GM12878 (cell line): ENCODE measurements at regions not wholly inside any gene's neighbourhood (a gene's known extent, or its start where the extent isn't known, plus 50 kb on each side); places are given as distances from the start of the nearest gene placed in this dataset.

Experiments
- ATAC-seq: fragments of 200-7000 bp; cut with Tn5 transposase; 3 replicates; pipeline ENCODE4 v1.9.1; 2020; ENCODE audit warnings: mild to moderate bottlenecking, moderate library complexity
- BruUV-seq: library from RNA; stranded (reverse); fragments of 400-500 nt; replicated peaks from 2 replicates; lab custom pipeline; 2021; lab: Mats Ljungman, UMichigan
- CTCF ChIA-PET: fragments of 300-600 bp; sonication (Branson Sonifier 250); formaldehyde crosslinking; extraction: SDS; loops from one replicate; lab custom pipeline; 2021; ENCODE audit warnings: inconsistent platforms; lab: Yijun Ruan, JAX
- POLR2A ChIA-PET: fragments of 350-600 bp; formaldehyde crosslinking; extraction: SDS; loops from one replicate; lab custom pipeline; 2021; ENCODE audit warnings: inconsistent platforms; lab: Charles Lee
- RAD21 ChIA-PET: fragments of 300-600 bp; sonication (Branson Sonifier 250); formaldehyde crosslinking; loops from one replicate; lab custom pipeline; 2023; ENCODE audit warnings: antibody characterized with exemption; ENCODE audit not compliant: unreplicated experiment; lab: Charles Lee
- SMC1A ChIA-PET: fragments of 300-600 bp; sonication (Branson Sonifier 250); formaldehyde crosslinking; loops from one replicate; lab custom pipeline; 2023; ENCODE audit not compliant: unreplicated experiment, uncharacterized antibody; lab: Charles Lee
- DNase-seq: peaks from one replicate; pipeline ENCODE4 v3.0.0-alpha.2; 2011; ENCODE audit warnings: low read depth, low spot score
- FAIRE-seq: peaks from 3 replicates; lab custom pipeline; 2011; peaks lifted over from hg19 to GRCh38; lab: Jason Lieb, UNC
- H2AFZ ChIP-seq: 2 replicates; pipeline ENCODE4 v1.6.0; 2011; ENCODE audit warnings: low read depth, low read length, control low read depth; ENCODE audit not compliant: control insufficient read depth
- H3K27ac ChIP-seq: 2 replicates; pipeline ENCODE4 v1.5.1; 2011; ENCODE audit warnings: control low read depth; ENCODE audit not compliant: control insufficient read depth, insufficient read depth
- H3K27me3 ChIP-seq, 2 experiments: replicated peaks in 1 of 2; 2 replicates each; pipeline versions ENCODE4 v1.6.0 to v1.6.1; 2011; ENCODE audit warnings: low read length in 1 of 2; ENCODE audit not compliant: control insufficient read depth in 2 of 2, insufficient read depth in 2 of 2
- H3K36me3 ChIP-seq, 2 experiments: 2 replicates each; pipeline ENCODE4 v1.5.1; 2011; ENCODE audit warnings: low read length in 1 of 2; ENCODE audit not compliant: control insufficient read depth in 2 of 2, insufficient read depth in 2 of 2
- H3K4me1 ChIP-seq: 2 replicates; pipeline ENCODE4 v1.6.1; 2011; ENCODE audit warnings: mild to moderate bottlenecking, low read length, moderate library complexity, mixed read lengths; ENCODE audit not compliant: control insufficient read depth, insufficient read depth
- H3K4me2 ChIP-seq: 2 replicates; pipeline ENCODE4 v1.6.0; 2011; ENCODE audit warnings: control low read depth; ENCODE audit not compliant: control insufficient read depth, insufficient read depth
- H3K4me3 ChIP-seq: fragments of 200-600 bp; sonication (generic); 2 replicates; pipeline ENCODE4 v1.5.1; 2016
- H3K79me2 ChIP-seq: 2 replicates; pipeline ENCODE4 v1.6.0; 2011; ENCODE audit warnings: low read length; ENCODE audit not compliant: control insufficient read depth, insufficient read depth
- H3K9ac ChIP-seq: 2 replicates; pipeline ENCODE4 v1.8.0; 2011; ENCODE audit warnings: low read length, control low read depth, mixed read lengths; ENCODE audit not compliant: control insufficient read depth, insufficient read depth
- H3K9me3 ChIP-seq: replicated peaks from 3 replicates; pipeline ENCODE4 v1.5.1; 2011; ENCODE audit warnings: mild to moderate bottlenecking, low read length; ENCODE audit not compliant: control insufficient read depth, insufficient read depth
- H4K20me1 ChIP-seq: 2 replicates; pipeline ENCODE4 v1.6.0; 2011; ENCODE audit not compliant: control insufficient read depth, insufficient read depth
- ASH2L ChIP-seq: fragments of 300-600, 200-600 bp; sonication (generic); IDR thresholded peaks from 2 replicates; pipeline ENCODE4 v1.6.1; 2017; ENCODE audit warnings: low read depth, mild to moderate bottlenecking, borderline replicate concordance
- IRF4 ChIP-seq: IDR thresholded peaks from 2 replicates; pipeline ENCODE4 v1.6.1; 2011; ENCODE audit warnings: low read depth, low read length
- KLF5 ChIP-seq: fragments of 450-650 bp; IDR thresholded peaks from 2 replicates; pipeline ENCODE4 v1.6.1; 2014; ENCODE audit warnings: mild to moderate bottlenecking; ENCODE audit not compliant: partially characterized antibody
- MYC ChIP-seq: IDR thresholded peaks from 2 replicates; pipeline ENCODE4 v1.6.1; 2011; ENCODE audit warnings: mild to moderate bottlenecking, low read length, moderate library complexity, inconsistent platforms; ENCODE audit not compliant: insufficient read depth, insufficient replicate concordance, insufficient read length, severe bottlenecking
- NRF1 ChIP-seq: conservative IDR thresholded peaks from 2 replicates; pipeline ENCODE4 v1.6.1; 2011; ENCODE audit warnings: mild to moderate bottlenecking, low read depth, low read length, improper control_type of control experiment
- RFX5 ChIP-seq: IDR thresholded peaks from 2 replicates; pipeline ENCODE4 v1.6.1; 2011; ENCODE audit warnings: low read depth, low read length, improper control_type of control experiment
- SP1 ChIP-seq: IDR thresholded peaks from one replicate; pipeline ENCODE4 v1.6.1; 2011; ENCODE audit warnings: low read depth, low read length
- ZBED1 ChIP-seq: IDR thresholded peaks from 2 replicates; pipeline ENCODE4 v1.6.1; 2016; ENCODE audit warnings: borderline replicate concordance
- ZSCAN29 ChIP-seq: fragments of 450-650 bp; IDR thresholded peaks from 2 replicates; pipeline ENCODE4 v1.6.1; 2017; ENCODE audit warnings: mild to moderate bottlenecking, moderate library complexity
- WGBS: methylation state at CpG from one replicate; pipeline ENCODE4 v1.1.6; 2016; ENCODE audit warnings: low lambda C conversion rate; ENCODE audit not compliant: insufficient replicate concordance, insufficient coverage; ENCODE audit errors: missing lambda C conversion rate; 5-methylcytosine and 5-hydroxymethylcytosine counted together
- in situ Hi-C: fragments of 300-500 bp; cut with MboI; formaldehyde crosslinking; loops from 9 replicates; pipeline ENCODE4 v1.14.3; 2018; ENCODE audit warnings: mixed read lengths
- intact Hi-C: fragments of 100-400 bp; cut with micrococcal nuclease; formaldehyde crosslinking; loops from one replicate; pipeline ENCODE4 v1.14.2; 2022; ENCODE audit not compliant: unreplicated experiment
- TF ChIP-seq, protein P1 (sequence below): fragments of 450-650 bp; IDR thresholded peaks from 2 replicates; pipeline ENCODE4 v1.6.1; 2018; ENCODE audit warnings: borderline replicate concordance, mild to moderate bottlenecking; ENCODE audit not compliant: partially characterized antibody
- TF ChIP-seq, protein P2 (sequence below): IDR thresholded peaks from 2 replicates; pipeline ENCODE4 v1.6.1; 2011; ENCODE audit warnings: borderline replicate concordance, low read depth, mild to moderate bottlenecking, moderate library complexity, low read length; ENCODE audit not compliant: insufficient read depth, poor library complexity, severe bottlenecking
- TF ChIP-seq, protein P3 (sequence below): fragments of 150-350 bp; IDR thresholded peaks from 2 replicates; pipeline ENCODE4 v1.6.1; 2016; ENCODE audit warnings: low read depth, low read length
- TF ChIP-seq, protein P4 (sequence below): IDR thresholded peaks from 2 replicates; pipeline ENCODE4 v1.6.1; 2012; ENCODE audit warnings: low read depth, low read length, improper control_type of control experiment

DNA sequence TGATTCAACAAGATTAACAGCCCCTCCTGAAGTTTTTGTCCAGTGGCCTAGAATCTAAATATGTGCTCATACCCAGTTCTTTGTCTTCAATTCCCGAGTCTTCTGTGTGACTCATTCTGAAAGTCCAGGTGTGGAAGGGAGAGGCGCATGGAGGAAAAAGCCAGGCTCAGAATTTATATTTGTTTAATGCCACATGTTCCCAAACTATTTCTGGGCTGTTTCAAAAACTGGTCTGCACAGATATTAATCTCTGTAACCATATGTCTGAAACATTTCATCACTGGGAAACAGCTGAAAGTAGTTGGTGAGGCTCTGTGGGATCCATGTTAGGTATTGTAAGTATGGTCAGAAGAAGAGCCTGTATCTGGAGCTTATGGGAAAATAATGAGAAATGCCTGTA, 266.0 kb downstream of the PAX1 start:
- WGBS = 48% methylated on average over 2 of the region's 2 CpGs
- no peak for FAIRE-seq
- Histone ChIP-seq H3K9me3 (no peaks in the 10 kb centered on the region; the same call in 2 of the 3 replicates), H2AFZ (no peak overlapping the region), H3K9ac (no peak overlapping the region)
- RAD21 ChIA-PET = no interaction called here
- POLR2A ChIA-PET = no interaction called here
- TF ChIP-seq SP1 (no peak), MYC (no peak), RFX5 (no peak), NRF1 (no peak), KLF5 (no peak), ZSCAN29 (no peak), IRF4 (no peak), ASH2L (no peak), ZBED1 (no peak)
- TF ChIP-seq, protein P1, sequence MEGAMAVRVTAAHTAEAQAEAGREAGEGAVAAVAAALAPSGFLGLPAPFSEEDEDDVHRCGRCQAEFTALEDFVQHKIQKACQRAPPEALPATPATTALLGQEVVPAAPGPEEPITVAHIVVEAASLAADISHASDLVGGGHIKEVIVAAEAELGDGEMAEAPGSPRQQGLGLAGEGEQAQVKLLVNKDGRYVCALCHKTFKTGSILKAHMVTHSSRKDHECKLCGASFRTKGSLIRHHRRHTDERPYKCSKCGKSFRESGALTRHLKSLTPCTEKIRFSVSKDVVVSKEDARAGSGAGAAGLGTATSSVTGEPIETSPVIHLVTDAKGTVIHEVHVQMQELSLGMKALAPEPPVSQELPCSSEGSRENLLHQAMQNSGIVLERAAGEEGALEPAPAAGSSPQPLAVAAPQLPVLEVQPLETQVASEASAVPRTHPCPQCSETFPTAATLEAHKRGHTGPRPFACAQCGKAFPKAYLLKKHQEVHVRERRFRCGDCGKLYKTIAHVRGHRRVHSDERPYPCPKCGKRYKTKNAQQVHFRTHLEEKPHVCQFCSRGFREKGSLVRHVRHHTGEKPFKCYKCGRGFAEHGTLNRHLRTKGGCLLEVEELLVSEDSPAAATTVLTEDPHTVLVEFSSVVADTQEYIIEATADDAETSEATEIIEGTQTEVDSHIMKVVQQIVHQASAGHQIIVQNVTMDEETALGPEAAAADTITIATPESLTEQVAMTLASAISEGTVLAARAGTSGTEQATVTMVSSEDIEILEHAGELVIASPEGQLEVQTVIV = no peak
- TF ChIP-seq, protein P2, sequence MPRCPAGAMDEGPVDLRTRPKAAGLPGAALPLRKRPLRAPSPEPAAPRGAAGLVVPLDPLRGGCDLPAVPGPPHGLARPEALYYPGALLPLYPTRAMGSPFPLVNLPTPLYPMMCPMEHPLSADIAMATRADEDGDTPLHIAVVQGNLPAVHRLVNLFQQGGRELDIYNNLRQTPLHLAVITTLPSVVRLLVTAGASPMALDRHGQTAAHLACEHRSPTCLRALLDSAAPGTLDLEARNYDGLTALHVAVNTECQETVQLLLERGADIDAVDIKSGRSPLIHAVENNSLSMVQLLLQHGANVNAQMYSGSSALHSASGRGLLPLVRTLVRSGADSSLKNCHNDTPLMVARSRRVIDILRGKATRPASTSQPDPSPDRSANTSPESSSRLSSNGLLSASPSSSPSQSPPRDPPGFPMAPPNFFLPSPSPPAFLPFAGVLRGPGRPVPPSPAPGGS = no peak
- TF ChIP-seq, protein P3, sequence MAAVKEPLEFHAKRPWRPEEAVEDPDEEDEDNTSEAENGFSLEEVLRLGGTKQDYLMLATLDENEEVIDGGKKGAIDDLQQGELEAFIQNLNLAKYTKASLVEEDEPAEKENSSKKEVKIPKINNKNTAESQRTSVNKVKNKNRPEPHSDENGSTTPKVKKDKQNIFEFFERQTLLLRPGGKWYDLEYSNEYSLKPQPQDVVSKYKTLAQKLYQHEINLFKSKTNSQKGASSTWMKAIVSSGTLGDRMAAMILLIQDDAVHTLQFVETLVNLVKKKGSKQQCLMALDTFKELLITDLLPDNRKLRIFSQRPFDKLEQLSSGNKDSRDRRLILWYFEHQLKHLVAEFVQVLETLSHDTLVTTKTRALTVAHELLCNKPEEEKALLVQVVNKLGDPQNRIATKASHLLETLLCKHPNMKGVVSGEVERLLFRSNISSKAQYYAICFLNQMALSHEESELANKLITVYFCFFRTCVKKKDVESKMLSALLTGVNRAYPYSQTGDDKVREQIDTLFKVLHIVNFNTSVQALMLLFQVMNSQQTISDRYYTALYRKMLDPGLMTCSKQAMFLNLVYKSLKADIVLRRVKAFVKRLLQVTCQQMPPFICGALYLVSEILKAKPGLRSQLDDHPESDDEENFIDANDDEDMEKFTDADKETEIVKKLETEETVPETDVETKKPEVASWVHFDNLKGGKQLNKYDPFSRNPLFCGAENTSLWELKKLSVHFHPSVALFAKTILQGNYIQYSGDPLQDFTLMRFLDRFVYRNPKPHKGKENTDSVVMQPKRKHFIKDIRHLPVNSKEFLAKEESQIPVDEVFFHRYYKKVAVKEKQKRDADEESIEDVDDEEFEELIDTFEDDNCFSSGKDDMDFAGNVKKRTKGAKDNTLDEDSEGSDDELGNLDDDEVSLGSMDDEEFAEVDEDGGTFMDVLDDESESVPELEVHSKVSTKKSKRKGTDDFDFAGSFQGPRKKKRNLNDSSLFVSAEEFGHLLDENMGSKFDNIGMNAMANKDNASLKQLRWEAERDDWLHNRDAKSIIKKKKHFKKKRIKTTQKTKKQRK = no peak
- TF ChIP-seq, protein P4, sequence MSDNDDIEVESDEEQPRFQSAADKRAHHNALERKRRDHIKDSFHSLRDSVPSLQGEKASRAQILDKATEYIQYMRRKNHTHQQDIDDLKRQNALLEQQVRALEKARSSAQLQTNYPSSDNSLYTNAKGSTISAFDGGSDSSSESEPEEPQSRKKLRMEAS = no peak
- TF ChIP-seq, all 136 proteins: peak for 0
- Histone ChIP-seq H3K4me1 (no peaks in the 10 kb centered on the region), H3K27me3 (no peaks in the 10 kb centered on the region), H3K36me3 (no peaks in the 10 kb centered on the region), H3K4me3 (no peak overlapping the region), H3K27ac (no peak overlapping the region), H3K4me2 (no peak overlapping the region), H3K79me2 (no peaks in the 10 kb centered on the region), H4K20me1 (no peaks in the 10 kb centered on the region)
- ChIA-PET CTCF (no interaction called here), SMC1A (no interaction called here)
- DNase-seq (no peak), ATAC-seq (no peak)
- in situ Hi-C loops (no loop called here), intact Hi-C loops (no loop called here)
- BruUV-seq = no TSS peak
